ENCODE measurements at regions not wholly inside any gene's neighbourhood (a gene's known extent, or its start where the extent isn't known, plus 50 kb on each side); places are given as distances from the start of the nearest gene placed in this dataset.

DNA sequence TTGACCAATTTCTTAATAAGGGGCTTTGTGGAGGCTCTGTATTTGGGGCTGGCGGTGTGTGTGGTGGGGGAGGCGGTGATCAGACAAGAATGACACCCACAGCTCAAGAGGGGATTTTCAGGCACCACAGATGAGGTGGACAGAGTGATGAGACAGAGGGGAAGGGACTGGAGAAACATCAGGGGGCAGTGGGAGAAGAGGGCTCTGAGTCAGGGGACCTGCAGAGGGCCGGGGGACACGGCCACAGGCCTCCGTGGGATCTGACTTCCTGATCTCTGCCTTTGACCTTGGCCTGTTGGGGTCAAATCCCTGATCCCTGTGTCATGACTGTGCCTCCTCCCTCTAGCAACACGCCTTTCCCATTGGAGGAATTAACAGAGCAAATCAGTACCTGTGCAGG is 197.7 kb downstream of the C9orf50 start:
- no peak for DNase-seq (ENCODE audit: low read depth)
- TF ChIP-seq, protein P1, sequence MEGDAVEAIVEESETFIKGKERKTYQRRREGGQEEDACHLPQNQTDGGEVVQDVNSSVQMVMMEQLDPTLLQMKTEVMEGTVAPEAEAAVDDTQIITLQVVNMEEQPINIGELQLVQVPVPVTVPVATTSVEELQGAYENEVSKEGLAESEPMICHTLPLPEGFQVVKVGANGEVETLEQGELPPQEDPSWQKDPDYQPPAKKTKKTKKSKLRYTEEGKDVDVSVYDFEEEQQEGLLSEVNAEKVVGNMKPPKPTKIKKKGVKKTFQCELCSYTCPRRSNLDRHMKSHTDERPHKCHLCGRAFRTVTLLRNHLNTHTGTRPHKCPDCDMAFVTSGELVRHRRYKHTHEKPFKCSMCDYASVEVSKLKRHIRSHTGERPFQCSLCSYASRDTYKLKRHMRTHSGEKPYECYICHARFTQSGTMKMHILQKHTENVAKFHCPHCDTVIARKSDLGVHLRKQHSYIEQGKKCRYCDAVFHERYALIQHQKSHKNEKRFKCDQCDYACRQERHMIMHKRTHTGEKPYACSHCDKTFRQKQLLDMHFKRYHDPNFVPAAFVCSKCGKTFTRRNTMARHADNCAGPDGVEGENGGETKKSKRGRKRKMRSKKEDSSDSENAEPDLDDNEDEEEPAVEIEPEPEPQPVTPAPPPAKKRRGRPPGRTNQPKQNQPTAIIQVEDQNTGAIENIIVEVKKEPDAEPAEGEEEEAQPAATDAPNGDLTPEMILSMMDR (IDR thresholded peaks at IDR 0.05; ENCODE audit: insufficient read depth, low read length, severe bottlenecking), result no peak
- no peaks in the 10 kb centered on the region for H3K36me3 ChIP-seq (ENCODE audit: control insufficient read depth, insufficient read depth, low read length)
- no peaks in the 10 kb centered on the region for H3K27me3 ChIP-seq (ENCODE audit: control insufficient read depth, insufficient read depth, low read length)
- FAIRE-seq, result no peak
- H3K4me3 ChIP-seq (ENCODE audit: low read depth, low read length), result no peak overlapping the region

DNA sequence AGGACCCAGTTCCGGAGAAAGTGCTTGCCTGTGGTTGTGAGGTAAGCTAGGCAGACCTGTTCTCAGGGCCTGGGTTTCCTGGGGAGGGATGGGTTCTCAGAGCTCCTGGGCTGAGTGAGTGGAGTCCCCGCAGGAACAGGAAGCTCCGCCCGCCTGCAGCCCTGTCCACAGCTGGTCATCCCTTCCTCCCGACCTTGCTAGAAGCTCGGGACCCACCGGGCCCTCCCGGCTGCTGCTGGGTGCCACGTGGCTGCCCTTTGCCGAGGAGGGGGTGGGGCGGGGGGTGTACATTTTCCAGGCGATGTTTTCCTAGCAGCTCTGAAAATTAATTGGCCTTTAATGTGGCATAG is 198.1 kb downstream of the C9orf50 start:
- Histone ChIP-seq H3K27me3 (ENCODE audit: control insufficient read depth, insufficient read depth, low read length) (no peaks in the 10 kb centered on the region), H3K4me3 (ENCODE audit: low read depth, low read length) (no peak overlapping the region), H3K36me3 (ENCODE audit: control insufficient read depth, insufficient read depth, low read length) (no peaks in the 10 kb centered on the region)
- DNase-seq (ENCODE audit: low read depth) (no peak), FAIRE-seq (no peak)
- TF ChIP-seq, protein P1 (IDR thresholded peaks at IDR 0.05; ENCODE audit: insufficient read depth, low read length, severe bottlenecking), result no peak

DNA sequence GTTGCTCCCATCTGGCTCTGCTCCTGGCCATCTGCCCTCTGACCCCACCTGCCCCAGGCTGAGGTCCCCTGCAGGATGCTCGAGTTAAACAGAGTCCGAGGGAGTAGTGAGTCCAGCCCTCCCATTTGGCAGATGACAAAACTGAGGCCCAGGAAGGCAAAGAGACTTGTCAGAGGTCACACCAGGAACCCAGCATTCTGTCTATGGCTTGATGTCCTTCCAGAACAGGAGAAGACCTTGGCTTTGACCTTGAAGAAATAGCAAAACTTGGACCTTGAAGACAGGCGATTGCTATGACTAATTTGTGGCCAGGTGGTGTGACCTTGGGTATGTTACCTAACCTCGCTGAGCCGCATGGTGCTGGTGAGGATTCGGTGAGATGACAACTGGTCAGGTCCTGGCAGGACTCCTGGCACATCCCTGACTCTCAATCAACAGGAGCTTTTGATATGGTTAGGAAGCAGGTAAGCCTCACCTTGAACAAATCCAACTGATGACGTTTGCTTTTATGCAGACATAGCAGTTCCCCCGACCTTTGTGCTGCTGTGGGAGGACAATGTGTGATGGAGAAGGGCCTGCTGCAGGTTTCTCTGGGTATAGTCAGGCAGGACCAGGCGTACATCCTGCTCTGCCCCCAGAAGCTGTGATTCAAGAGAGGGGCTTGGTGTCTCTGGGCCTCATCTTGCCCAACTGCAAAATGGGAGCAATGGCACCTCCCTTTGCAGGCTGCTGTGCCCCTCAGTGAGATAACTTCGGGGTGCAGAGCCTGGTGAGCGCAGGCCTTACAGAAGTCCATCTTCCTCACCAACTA is 198.7 kb downstream of the C9orf50 start:
- no peak for FAIRE-seq
- TF ChIP-seq, protein P1 (IDR thresholded peaks at IDR 0.05; ENCODE audit: insufficient read depth, low read length, severe bottlenecking), result no peak
- Histone ChIP-seq H3K4me3 (ENCODE audit: low read depth, low read length) (no peak overlapping the region), H3K36me3 (ENCODE audit: control insufficient read depth, insufficient read depth, low read length) (no peaks in the 10 kb centered on the region), H3K27me3 (ENCODE audit: control insufficient read depth, insufficient read depth, low read length) (no peaks in the 10 kb centered on the region)
- no peak for DNase-seq (ENCODE audit: low read depth)

DNA sequence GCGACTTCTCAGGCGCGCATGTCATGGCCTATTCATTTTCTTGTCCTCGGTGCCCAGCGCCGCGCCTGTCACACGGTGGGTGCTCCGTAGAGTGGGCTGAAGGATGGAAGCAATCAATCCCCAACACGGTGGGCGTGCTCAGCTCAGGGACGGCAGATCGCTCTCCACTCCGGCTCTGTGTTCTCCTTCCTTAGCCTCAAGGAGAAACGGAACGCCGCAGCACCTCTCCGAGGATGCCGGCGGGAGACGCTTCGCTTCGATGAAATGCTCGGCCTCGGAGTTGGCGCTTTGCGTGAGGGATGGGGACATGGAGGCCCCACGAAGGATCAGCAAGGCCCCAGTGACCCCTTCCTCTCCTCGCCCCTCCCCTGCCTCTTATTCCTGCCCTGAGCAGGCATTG is 199.5 kb downstream of the C9orf50 start:
- no peaks in the 10 kb centered on the region for H3K27me3 ChIP-seq (ENCODE audit: control insufficient read depth, insufficient read depth, low read length)
- TF ChIP-seq, protein P1 (IDR thresholded peaks at IDR 0.05; ENCODE audit: insufficient read depth, low read length, severe bottlenecking), result no peak
- FAIRE-seq, result no peak
- no peaks in the 10 kb centered on the region for H3K36me3 ChIP-seq (ENCODE audit: control insufficient read depth, insufficient read depth, low read length)
- no peak overlapping the region for H3K4me3 ChIP-seq (ENCODE audit: low read depth, low read length)
- DNase-seq (ENCODE audit: low read depth), result no peak

DNA sequence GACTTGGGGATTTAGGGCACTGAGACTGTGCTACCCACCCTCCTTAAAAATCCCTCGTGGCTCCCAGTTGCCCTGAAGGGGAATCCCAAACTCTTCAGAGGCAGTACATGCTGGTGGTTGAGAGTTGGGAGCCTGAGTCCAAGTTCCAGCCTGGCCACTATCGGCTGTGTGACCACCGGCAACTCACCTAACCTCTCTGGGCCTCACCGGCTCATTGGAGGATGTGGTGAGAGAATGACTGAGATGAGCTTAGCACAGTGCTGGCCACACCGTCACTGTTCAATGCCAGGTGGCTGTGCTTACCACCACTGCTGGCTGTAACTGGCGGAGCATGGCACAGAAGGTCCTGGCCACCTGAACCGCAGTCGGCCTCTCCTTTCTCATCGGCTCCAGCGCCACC is 200.2 kb downstream of the C9orf50 start:
- DNase-seq (ENCODE audit: low read depth), result no peak
- Histone ChIP-seq H3K4me3 (ENCODE audit: low read depth, low read length) (no peak overlapping the region), H3K27me3 (ENCODE audit: control insufficient read depth, insufficient read depth, low read length) (no peaks in the 10 kb centered on the region), H3K36me3 (ENCODE audit: control insufficient read depth, insufficient read depth, low read length) (no peaks in the 10 kb centered on the region)
- no peak for FAIRE-seq
- TF ChIP-seq, protein P1 (IDR thresholded peaks at IDR 0.05; ENCODE audit: insufficient read depth, low read length, severe bottlenecking), result no peak

DNA sequence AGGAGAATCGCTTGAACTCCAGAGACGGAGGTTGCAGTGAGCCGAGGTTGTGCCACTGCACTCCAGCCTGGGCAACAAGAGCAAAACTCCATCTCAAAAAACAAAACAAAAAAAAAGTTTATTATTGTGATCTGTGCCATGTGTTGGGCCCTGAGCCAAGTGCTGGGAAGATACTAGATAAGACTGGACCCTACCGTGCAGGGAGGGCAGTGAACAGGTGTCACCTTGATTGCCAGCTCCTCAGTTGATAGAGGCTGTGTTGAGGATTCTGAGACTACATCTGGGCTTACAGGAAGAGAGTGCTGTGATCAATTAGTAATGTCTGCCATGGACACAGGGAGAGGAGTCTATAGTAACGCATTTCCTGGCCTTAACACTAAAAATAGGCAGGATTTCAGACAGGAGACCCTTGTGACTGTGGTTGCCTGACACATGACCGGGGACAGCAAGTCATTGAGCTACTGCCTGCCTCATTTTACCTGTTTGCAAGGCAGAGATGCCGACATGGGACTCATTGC is 201.5 kb downstream of the C9orf50 start:
- no peak for FAIRE-seq
- Histone ChIP-seq H3K4me3 (ENCODE audit: low read depth, low read length) (no peak overlapping the region), H3K36me3 (ENCODE audit: control insufficient read depth, insufficient read depth, low read length) (no peaks in the 10 kb centered on the region), H3K27me3 (ENCODE audit: control insufficient read depth, insufficient read depth, low read length) (no peaks in the 10 kb centered on the region)
- TF ChIP-seq, protein P1 (IDR thresholded peaks at IDR 0.05; ENCODE audit: insufficient read depth, low read length, severe bottlenecking), result no peak
- no peak for DNase-seq (ENCODE audit: low read depth)
